OCI-M2 (cell line): ENCODE measurements at regions not wholly inside any gene's neighbourhood (a gene's known extent, or its start where the extent isn't known, plus 50 kb on each side); places are given as distances from the start of the nearest gene placed in this dataset.

Source experiments
- DNase-seq: peaks from one replicate; lab custom pipeline; 2025; ENCODE audit not compliant: unreplicated experiment; lab: John Stamatoyannopoulos, UW

DNA sequence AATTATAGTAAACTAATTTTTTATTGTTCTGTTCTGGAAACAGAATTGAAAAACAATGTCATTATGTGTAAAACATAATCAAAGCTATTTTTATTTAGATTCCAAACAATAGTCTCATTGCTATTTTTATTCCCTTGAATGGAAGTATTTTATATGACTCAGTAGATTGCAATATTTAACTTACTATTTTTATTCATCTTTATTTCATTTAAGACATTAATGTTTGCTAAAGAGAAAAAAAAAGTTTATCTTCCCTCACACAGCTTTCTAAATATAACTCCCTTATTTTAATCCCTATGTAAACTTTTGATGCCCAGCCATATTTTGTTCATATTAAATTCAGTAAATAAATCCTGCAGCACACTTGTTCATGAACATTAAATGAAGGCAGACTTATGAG is 622.4 kb downstream of the SLC6A15 start:
- no peak for DNase-seq

DNA sequence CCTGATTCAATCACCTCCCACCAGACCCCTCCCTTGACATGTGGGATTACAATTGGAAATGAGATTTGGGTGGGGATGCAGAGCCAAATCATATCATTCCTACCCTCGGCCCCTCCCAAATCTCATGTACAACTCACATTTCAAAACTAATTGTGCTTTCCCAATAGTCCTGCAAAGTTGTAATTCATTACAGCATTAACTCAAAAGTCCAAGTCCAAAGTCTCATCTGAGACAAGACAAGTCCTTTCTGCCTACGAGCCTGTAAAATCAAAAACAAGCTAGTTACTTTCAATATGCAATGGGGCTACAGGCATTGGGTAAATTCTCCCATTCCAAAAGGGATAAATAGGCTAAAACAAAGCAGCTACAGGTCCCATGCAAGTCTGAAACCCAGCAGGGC is 634.6 kb downstream of the SLC6A15 start:
- no peak for DNase-seq

DNA sequence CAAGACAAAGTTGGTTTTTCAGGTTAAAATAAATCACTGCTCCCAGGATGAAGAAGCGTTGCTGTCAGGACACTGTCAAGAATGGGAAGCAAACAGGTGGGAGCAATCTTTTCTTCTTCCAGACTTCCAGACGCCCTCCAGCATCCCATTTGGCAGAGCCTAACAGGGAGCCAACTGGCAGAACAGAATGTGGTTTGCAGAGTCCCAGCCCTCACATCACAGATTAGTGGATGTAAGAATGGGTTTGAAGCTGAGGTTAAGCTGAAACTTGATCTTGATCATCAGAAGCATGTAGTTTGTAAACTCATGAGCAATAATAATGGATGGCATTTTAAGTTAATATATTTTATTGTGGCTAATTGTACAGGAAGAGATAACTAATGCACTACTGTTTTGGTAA is 636.4 kb downstream of the SLC6A15 start:
- no peak for DNase-seq

DNA sequence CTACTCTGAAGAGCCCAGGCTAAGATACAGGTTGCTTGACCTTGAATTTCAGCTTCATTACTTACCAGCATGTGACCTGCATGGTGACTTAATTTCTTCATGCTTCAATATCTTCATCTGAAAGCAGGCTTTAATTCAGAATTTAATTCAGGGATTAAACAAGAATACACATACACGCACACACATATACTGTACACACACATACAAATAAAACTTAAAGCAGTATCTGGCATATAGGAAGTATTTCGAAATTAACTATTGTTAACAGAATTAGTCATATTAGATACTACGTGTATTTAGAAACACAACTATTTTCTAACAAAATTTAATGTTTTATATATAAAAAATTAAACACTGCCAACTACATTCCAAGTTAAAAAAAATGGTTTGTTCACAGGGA is 640.3 kb downstream of the SLC6A15 start:
- DNase-seq = no peak

GRCh38 chr12:84270470-84271140 is 642.0 kb downstream of the SLC6A15 start:
- DNase-seq = no peak

DNA sequence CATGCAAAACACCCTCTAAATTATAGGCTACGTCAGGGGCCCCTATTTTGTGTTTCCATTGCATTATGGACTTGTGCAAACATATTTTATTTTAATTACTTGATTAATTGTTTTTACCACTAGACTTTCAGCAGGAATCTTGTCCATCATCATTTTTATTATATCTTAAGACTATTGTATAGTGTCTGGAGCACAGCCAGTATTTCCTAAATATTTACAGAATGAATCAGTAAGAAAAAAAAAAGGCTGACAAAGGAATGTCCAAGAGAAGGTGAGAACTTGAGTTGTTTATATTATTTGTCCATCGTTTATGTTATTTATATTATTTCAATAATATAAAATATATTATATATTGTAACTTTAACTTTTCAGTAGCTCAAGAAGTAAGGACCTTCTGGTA is 664.7 kb downstream of the SLC6A15 start:
- no peak for DNase-seq

- DNase-seq = no peak
These were observed 668.9 kb downstream of the SLC6A15 start for GRCh38 chr12:84243686-84244085.

DNA sequence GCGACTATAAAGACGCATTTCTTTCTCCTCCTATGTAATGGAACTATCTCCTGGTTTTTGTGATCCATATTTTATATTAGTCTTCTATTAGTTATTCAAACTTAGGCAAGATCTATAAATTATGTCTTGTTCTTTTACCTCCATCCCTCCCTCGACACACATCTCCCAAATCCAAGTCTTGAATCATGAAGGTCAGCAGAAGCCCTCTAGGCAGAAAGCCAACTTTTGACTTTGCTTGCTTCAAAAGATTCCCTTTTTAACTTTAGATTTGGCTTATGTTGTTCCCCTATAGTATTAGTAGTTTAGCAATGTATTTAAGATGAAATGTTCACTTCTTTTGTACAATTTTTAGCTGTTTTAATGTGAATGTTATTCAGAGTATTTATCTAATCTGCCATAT is 689.8 kb downstream of the SLC6A15 start:
- no peak for DNase-seq

- DNase-seq = no peak
These were observed 694.2 kb downstream of the SLC6A15 start for GRCh38 chr12:84218406-84218805.

- no peak for DNase-seq
These were observed 710.6 kb downstream of the SLC6A15 start for GRCh38 chr12:84201976-84202375.

GRCh38 chr12:84198294-84198946 is 714.2 kb downstream of the SLC6A15 start:
- no peak for DNase-seq

DNA sequence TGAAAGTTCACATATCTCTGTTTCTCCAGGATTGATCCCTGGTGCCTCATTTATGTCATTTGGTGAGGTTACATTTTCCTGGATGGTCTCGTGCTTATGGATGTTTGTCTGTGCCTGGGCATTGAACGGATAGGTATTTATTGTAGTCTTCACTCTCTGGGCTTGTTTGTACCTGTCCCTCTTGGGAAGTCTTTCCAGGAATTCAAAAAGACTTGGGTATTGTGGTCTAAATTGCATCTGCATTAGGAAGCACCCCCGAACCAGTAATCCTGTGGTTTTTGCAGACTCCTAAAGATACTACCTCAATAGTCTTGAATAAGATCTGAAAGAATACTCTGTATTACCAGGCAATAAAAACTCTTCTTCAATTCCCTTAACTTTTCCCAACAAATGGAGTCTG is 720.8 kb downstream of the SLC6A15 start:
- no peak for DNase-seq

DNA sequence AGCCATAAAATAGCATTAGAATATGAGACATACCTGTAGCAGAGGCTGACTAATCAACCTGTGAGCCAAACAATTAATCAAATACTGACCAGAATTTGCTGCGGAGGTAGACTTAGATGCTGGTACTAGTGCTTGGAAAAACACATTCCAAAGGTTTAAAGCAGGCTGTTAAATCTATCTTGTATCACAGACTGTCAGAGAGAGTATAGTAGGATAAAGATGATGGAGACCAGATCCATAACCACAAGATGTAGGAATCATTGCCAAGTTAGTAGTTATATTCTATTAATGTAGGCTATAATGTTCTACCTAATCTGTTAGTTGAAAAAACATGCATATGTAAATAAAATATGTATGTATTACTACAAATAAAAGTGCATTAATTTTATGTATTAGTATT is 726.2 kb downstream of the SLC6A15 start:
- DNase-seq = no peak

DNA sequence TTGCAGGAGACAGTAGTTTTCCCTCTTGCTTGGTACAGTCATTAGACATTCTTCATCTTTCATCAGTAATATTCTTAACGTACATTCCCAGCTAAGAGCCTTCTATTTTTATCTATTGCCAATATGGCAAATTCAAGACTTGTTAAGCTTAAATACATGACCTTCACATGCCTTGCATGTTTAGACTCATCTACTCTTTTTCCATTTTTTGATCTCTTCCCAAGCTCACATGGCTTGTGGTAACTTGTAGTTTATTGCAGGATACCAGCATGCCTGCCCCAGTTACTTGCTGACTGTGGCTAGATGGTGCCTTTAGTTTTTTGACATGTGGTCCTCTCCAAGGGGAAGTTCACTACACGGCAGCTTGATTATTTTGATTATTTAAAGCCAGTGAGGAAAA is 729.0 kb downstream of the SLC6A15 start:
- DNase-seq = no peak

- DNase-seq = no peak
These were observed 738.5 kb downstream of the SLC6A15 start for GRCh38 chr12:84174115-84174514.

GRCh38 chr12:84172823-84173424 is 739.7 kb downstream of the SLC6A15 start:
- no peak for DNase-seq

GRCh38 chr12:84166812-84167211 is 745.8 kb downstream of the SLC6A15 start:
- DNase-seq = no peak

DNA sequence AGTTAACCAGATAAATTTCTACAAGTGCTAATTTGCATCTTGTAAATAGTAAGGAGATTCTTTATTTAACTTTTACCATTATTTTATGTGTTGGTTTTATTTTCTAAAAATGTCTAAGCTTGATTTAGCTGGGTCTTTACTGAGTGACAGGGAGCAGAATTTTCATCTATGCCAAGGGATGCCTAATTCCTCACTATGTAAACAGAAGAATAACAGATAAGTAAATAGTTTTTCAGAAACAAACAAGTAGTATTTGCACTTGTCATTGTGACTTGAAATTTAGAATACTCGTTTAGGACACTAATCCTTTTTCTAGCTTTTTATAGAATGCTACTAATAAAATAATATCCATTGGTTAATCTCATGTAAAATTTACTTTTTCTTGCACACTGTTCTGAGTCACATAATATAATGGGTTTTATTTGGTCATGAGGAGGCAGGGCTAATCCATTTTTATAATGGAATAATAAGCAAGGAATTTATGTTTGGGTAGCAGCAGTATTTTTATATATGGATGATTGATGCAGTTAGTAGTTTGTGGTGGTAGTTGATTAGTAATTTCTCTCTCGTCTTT is 746.5 kb downstream of the SLC6A15 start:
- no peak for DNase-seq

- no peak for DNase-seq
These were observed 751.3 kb downstream of the SLC6A15 start for GRCh38 chr12:84161296-84161695.

- no peak for DNase-seq
These were observed 753.3 kb downstream of the SLC6A15 start for GRCh38 chr12:84159260-84159659.

- DNase-seq = no peak
These were observed 755.4 kb downstream of the SLC6A15 start for GRCh38 chr12:84157170-84157569.
